Immature natural killer cell (primary cell): ENCODE measurements at regions not wholly inside any gene's neighbourhood (a gene's known extent, or its start where the extent isn't known, plus 50 kb on each side); places are given as distances from the start of the nearest gene placed in this dataset.

Source experiments
- DNase-seq, 3 donors: peaks; one replicate each; pipeline ENCODE4 v3.0.0; 2022; ENCODE audit warnings: mixed read lengths in 1 of 3
- H3K27ac Mint-ChIP-seq, 6 donors: one replicate each; pipeline ENCODE4 v1.8.0; 2020; ENCODE audit warnings: mixed read lengths in 6 of 6, mild to moderate bottlenecking in 5 of 6, inconsistent platforms in 4 of 6, moderate library complexity in 3 of 6
- H3K27me3 Mint-ChIP-seq, 3 donors: one replicate each; pipeline ENCODE4 v1.8.0; 2020 to 2021; ENCODE audit warnings: low read depth in 3 of 3, mild to moderate bottlenecking in 3 of 3, mixed read lengths in 3 of 3, moderate library complexity in 3 of 3, inconsistent platforms in 1 of 3
- H3K36me3 Mint-ChIP-seq, 3 donors: one replicate each; pipeline ENCODE4 v1.8.0; 2020; ENCODE audit warnings: mixed read lengths in 3 of 3, inconsistent platforms in 2 of 3, mild to moderate bottlenecking in 2 of 3
- H3K4me1 Mint-ChIP-seq, 2 donors: one replicate each; pipeline ENCODE4 v1.8.0; 2020; ENCODE audit warnings: inconsistent platforms in 2 of 2, mild to moderate bottlenecking in 2 of 2, mixed read lengths in 2 of 2, moderate library complexity in 1 of 2
- H3K4me3 Mint-ChIP-seq, 5 donors: one replicate each; pipeline ENCODE4 v1.8.0; 2020; ENCODE audit warnings: mild to moderate bottlenecking in 5 of 5, mixed read lengths in 5 of 5, inconsistent platforms in 3 of 5, moderate library complexity in 3 of 5
- H3K9me3 Mint-ChIP-seq, 6 donors: one replicate each; pipeline ENCODE4 v1.8.0; 2020; ENCODE audit warnings: mild to moderate bottlenecking in 6 of 6, mixed read lengths in 6 of 6, inconsistent platforms in 4 of 6, moderate library complexity in 3 of 6

- Mint-ChIP-seq H3K9me3 (peaks cover 2 to 38% (median 9%) of the 10 kb centered on the region in 6 donors), H3K4me3 (no peak overlapping the region), H3K4me1 (no peaks in the 10 kb centered on the region), H3K27me3 (peaks cover 0 to 2% (median 0%) of the 10 kb centered on the region in 3 donors), H3K27ac (no peak overlapping the region), H3K36me3 (no peaks in the 10 kb centered on the region)
- DNase-seq = no peak
Measured at GRCh38 chr6:8574311-8574710, 139.0 kb upstream of the SLC35B3 start.

- no peak overlapping the region for H3K4me3 Mint-ChIP-seq
- H3K27ac Mint-ChIP-seq = no peak overlapping the region
- H3K27me3 Mint-ChIP-seq = no peaks in the 10 kb centered on the region
- H3K9me3 Mint-ChIP-seq = peaks cover 2 to 41% (median 11%) of the 10 kb centered on the region in 6 donors
- no peaks in the 10 kb centered on the region for H3K36me3 Mint-ChIP-seq
- no peaks in the 10 kb centered on the region for H3K4me1 Mint-ChIP-seq
- no peak for DNase-seq
Measured at GRCh38 chr6:8570256-8570920, 135.0 kb upstream of the SLC35B3 start.

- no peak for DNase-seq
- Mint-ChIP-seq H3K9me3 (peaks cover 2 to 40% (median 6%) of the 10 kb centered on the region in 6 donors), H3K4me1 (no peaks in the 10 kb centered on the region), H3K27me3 (no peaks in the 10 kb centered on the region), H3K4me3 (no peak overlapping the region), H3K36me3 (no peaks in the 10 kb centered on the region), H3K27ac (no peak overlapping the region)
Measured at GRCh38 chr6:8562125-8562524, 126.8 kb upstream of the SLC35B3 start.

GRCh38 chr6:8558953-8559352 is 123.6 kb upstream of the SLC35B3 start:
- Mint-ChIP-seq H3K36me3 (no peaks in the 10 kb centered on the region), H3K4me1 (no peaks in the 10 kb centered on the region), H3K9me3 (peaks cover 0 to 34% (median 11%) of the 10 kb centered on the region in 6 donors), H3K4me3 (no peak overlapping the region), H3K27ac (no peak overlapping the region), H3K27me3 (peaks cover 0 to 2% (median 0%) of the 10 kb centered on the region in 3 donors)
- DNase-seq = no peak

- H3K27ac Mint-ChIP-seq = no peak overlapping the region
- no peaks in the 10 kb centered on the region for H3K36me3 Mint-ChIP-seq
- H3K27me3 Mint-ChIP-seq = peaks cover 0 to 2% (median 0%) of the 10 kb centered on the region in 3 donors
- DNase-seq = no peak
- no peaks in the 10 kb centered on the region for H3K4me1 Mint-ChIP-seq
- no peak overlapping the region for H3K4me3 Mint-ChIP-seq
- H3K9me3 Mint-ChIP-seq = peaks cover 5 to 35% (median 11%) of the 10 kb centered on the region in 6 donors
Measured at GRCh38 chr6:8557014-8557748, 121.8 kb upstream of the SLC35B3 start.

GRCh38 chr6:8556370-8557013 is 121.1 kb upstream of the SLC35B3 start:
- Mint-ChIP-seq H3K27ac (no peak overlapping the region), H3K36me3 (no peaks in the 10 kb centered on the region), H3K4me1 (no peaks in the 10 kb centered on the region), H3K9me3 (peaks cover 5 to 34% (median 11%) of the 10 kb centered on the region in 6 donors), H3K4me3 (no peak overlapping the region), H3K27me3 (peaks cover 0 to 2% (median 0%) of the 10 kb centered on the region in 3 donors)
- DNase-seq = no peak

GRCh38 chr6:8551993-8552392 is 116.6 kb upstream of the SLC35B3 start:
- Mint-ChIP-seq H3K27me3 (peaks cover 0 to 2% (median 2%) of the 10 kb centered on the region in 3 donors), H3K9me3 (peaks cover 3 to 27% (median 9%) of the 10 kb centered on the region in 6 donors), H3K36me3 (no peaks in the 10 kb centered on the region)

GRCh38 chr6:8551386-8551785 is 116.0 kb upstream of the SLC35B3 start:
- H3K27ac Mint-ChIP-seq = no peak overlapping the region
- H3K4me3 Mint-ChIP-seq = no peak overlapping the region
- H3K36me3 Mint-ChIP-seq = no peaks in the 10 kb centered on the region
- H3K9me3 Mint-ChIP-seq = peaks cover 5 to 27% (median 9%) of the 10 kb centered on the region in 6 donors
- H3K27me3 Mint-ChIP-seq = peaks cover 0 to 4% (median 2%) of the 10 kb centered on the region in 3 donors
- H3K4me1 Mint-ChIP-seq = no peaks in the 10 kb centered on the region
- no peak for DNase-seq

More at GRCh38 chr6:8551993-8552392, 116.6 kb upstream of the SLC35B3 start:
- DNase-seq = no peak
- Mint-ChIP-seq H3K4me3 (no peak overlapping the region), H3K27ac (no peak overlapping the region), H3K4me1 (no peaks in the 10 kb centered on the region)

- H3K4me1 Mint-ChIP-seq = no peaks in the 10 kb centered on the region
- H3K4me3 Mint-ChIP-seq = no peak overlapping the region
- H3K36me3 Mint-ChIP-seq = no peaks in the 10 kb centered on the region
- peaks cover 0 to 6% (median 0%) of the 10 kb centered on the region in 3 donors for H3K27me3 Mint-ChIP-seq
- H3K27ac Mint-ChIP-seq = no peak overlapping the region
- DNase-seq = no peak
- H3K9me3 Mint-ChIP-seq = peaks cover 0 to 31% (median 8%) of the 10 kb centered on the region in 6 donors
Measured at GRCh38 chr6:8549074-8549790, 113.9 kb upstream of the SLC35B3 start.

GRCh38 chr6:8546496-8546895 is 111.2 kb upstream of the SLC35B3 start:
- DNase-seq = no peak
- Mint-ChIP-seq H3K36me3 (no peaks in the 10 kb centered on the region), H3K9me3 (peaks cover 0 to 30% (median 10%) of the 10 kb centered on the region in 6 donors), H3K27ac (no peak overlapping the region), H3K4me1 (no peaks in the 10 kb centered on the region), H3K4me3 (no peak overlapping the region), H3K27me3 (peaks cover 0 to 8% (median 0%) of the 10 kb centered on the region in 3 donors)

- DNase-seq = no peak
- no peak overlapping the region for H3K27ac Mint-ChIP-seq
- H3K4me3 Mint-ChIP-seq = no peak overlapping the region
- H3K27me3 Mint-ChIP-seq = peaks cover 0 to 8% (median 0%) of the 10 kb centered on the region in 3 donors
- H3K36me3 Mint-ChIP-seq = peaks cover 0 to 1% (median 0%) of the 10 kb centered on the region in 3 donors
- peaks cover 0 to 37% (median 14%) of the 10 kb centered on the region in 6 donors for H3K9me3 Mint-ChIP-seq
- no peaks in the 10 kb centered on the region for H3K4me1 Mint-ChIP-seq
Measured at GRCh38 chr6:8545336-8545735, 110.0 kb upstream of the SLC35B3 start.

GRCh38 chr6:8543714-8544113 is 108.4 kb upstream of the SLC35B3 start:
- Mint-ChIP-seq H3K27ac (no peak overlapping the region), H3K9me3 (peaks cover 5 to 40% (median 23%) of the 10 kb centered on the region in 6 donors), H3K4me1 (no peaks in the 10 kb centered on the region), H3K4me3 (no peak overlapping the region), H3K27me3 (peaks cover 0 to 9% (median 0%) of the 10 kb centered on the region in 3 donors), H3K36me3 (peaks cover 0 to 4% (median 0%) of the 10 kb centered on the region in 3 donors)
- no peak for DNase-seq

- Mint-ChIP-seq H3K4me3 (no peak overlapping the region), H3K4me1 (no peaks in the 10 kb centered on the region), H3K27me3 (peaks cover 0 to 4% (median 2%) of the 10 kb centered on the region in 3 donors), H3K27ac (no peak overlapping the region), H3K36me3 (peaks cover 0 to 4% (median 0%) of the 10 kb centered on the region in 3 donors), H3K9me3 (peaks cover 4 to 48% (median 22%) of the 10 kb centered on the region in 6 donors)
- DNase-seq = no peak
Measured at GRCh38 chr6:8539453-8539852, 104.1 kb upstream of the SLC35B3 start.
